ENCODE measurements at regions not wholly inside any gene's neighbourhood (a gene's known extent, or its start where the extent isn't known, plus 50 kb on each side); places are given as distances from the start of the nearest gene placed in this dataset.

DNA sequence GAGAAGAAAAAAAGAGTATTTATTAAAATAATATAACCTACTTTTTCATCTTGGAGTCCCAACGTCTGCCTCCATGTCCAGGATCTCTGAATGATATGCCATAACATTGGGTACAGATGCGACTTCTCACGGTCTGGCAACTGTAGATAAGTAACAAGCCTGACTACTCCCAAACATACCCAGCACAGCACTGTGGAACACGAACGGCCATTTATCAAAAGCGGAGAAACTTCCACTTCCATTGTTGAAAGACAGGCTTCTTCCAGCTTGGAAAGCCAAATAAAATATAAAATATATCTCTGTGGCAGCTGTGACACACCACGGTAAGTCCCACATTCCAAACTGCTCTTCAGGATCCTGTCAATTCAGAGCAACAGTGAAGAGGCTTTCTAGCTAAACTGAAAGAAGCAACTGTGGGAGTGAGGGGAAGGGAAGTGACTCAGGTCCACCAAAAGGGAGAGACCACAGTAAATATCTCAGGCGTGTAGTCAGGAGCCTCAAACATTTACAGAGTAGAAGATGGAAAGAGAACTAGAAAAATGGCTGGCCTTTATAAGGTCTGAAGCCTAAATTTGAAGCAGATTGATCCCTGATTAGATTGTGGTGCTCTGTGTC is 331.7 kb downstream of the LIG4 start:
- no peaks in the 10 kb centered on the region for H3K9me2 ChIP-seq (ENCODE audit: insufficient read depth, low read length)
- H3F3A ChIP-seq (ENCODE audit: insufficient read depth, low read length, poor library complexity, severe bottlenecking), result no peaks in the 10 kb centered on the region
- H3K36me3 ChIP-seq (ENCODE audit: insufficient read depth, low read length), result no peaks in the 10 kb centered on the region
- no peak overlapping the region for H3K27ac ChIP-seq (ENCODE audit: low read length)
- H3K27me3 ChIP-seq (ENCODE audit: insufficient read depth, low read depth, low read length), result no peaks in the 10 kb centered on the region
- H3K79me2 ChIP-seq (replicated peaks; ENCODE audit: insufficient read depth, low read length), result no peaks in the 10 kb centered on the region
- H4K20me1 ChIP-seq (ENCODE audit: insufficient read depth), result no peaks in the 10 kb centered on the region
- H2AFZ ChIP-seq (ENCODE audit: low read depth, low read length), result no peak overlapping the region
- peaks cover 4% of the 10 kb centered on the region for H3K9me3 ChIP-seq (ENCODE audit: low read length)
- H3K4me2 ChIP-seq (ENCODE audit: low read length), result no peak overlapping the region
- H3K9ac ChIP-seq (ENCODE audit: low read length), result no peak overlapping the region
- no peak overlapping the region for H3K4me3 ChIP-seq (ENCODE audit: low read length)
- no peak for TF ChIP-seq EZH2 (IDR thresholded peaks at IDR 0.05; ENCODE audit: borderline replicate concordance, insufficient read depth, low read length, poor library complexity, severe bottlenecking)

DNA sequence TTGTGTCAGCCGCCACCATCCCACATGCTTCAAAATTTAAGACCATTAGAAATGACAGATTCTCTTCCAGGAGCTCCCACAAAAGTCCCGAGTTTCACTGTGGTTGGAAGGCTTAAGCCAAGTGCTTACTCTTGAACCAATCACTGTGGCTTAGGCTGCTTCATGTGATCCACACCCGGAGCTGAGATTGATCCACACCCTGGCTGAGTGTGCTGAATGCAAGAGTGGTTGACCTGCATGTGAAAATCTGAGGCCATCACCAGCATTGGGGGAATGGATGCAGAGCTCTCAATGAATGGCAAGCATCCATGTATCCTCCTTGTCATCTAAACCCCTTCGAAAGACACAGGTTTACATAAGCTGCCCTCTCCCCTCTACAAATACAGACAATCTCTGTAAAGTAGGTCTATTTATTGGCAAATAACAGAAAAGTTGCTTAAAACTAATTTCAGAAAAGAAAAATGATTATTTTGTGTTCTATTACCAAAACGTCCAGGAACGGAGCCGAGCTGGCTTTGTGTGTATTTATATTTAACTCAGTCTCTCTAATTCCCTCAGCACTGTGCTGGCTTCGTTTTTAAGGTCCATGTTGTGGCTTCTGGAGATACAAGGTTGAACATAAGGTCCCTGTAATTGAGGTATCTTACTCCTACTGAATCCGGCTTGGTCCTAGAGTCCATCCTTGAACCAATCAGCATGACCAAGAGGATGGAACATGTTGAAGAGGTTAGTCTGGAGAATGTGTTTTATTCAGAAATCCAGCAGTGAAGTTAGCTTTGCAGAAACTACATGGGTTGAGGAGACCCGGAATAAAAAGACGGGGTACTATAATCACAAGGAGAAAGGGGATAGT is 332.4 kb downstream of the LIG4 start:
- H3K4me3 ChIP-seq (ENCODE audit: low read length), result no peak overlapping the region
- TF ChIP-seq MXI1 (conservative IDR thresholded peaks at IDR 0.05; ENCODE audit: poor library complexity, severe bottlenecking) (no peak), POLR2AphosphoS5 (IDR thresholded peaks at IDR 0.05) (no peak), RAD21 (conservative IDR thresholded peaks at IDR 0.05) (no peak)
- TF ChIP-seq, protein P1, sequence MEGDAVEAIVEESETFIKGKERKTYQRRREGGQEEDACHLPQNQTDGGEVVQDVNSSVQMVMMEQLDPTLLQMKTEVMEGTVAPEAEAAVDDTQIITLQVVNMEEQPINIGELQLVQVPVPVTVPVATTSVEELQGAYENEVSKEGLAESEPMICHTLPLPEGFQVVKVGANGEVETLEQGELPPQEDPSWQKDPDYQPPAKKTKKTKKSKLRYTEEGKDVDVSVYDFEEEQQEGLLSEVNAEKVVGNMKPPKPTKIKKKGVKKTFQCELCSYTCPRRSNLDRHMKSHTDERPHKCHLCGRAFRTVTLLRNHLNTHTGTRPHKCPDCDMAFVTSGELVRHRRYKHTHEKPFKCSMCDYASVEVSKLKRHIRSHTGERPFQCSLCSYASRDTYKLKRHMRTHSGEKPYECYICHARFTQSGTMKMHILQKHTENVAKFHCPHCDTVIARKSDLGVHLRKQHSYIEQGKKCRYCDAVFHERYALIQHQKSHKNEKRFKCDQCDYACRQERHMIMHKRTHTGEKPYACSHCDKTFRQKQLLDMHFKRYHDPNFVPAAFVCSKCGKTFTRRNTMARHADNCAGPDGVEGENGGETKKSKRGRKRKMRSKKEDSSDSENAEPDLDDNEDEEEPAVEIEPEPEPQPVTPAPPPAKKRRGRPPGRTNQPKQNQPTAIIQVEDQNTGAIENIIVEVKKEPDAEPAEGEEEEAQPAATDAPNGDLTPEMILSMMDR (IDR thresholded peaks at IDR 0.05; ENCODE audit: poor library complexity, severe bottlenecking), result no peak
- H3K9me2 ChIP-seq (ENCODE audit: insufficient read depth, low read length), result no peaks in the 10 kb centered on the region
- H3K79me2 ChIP-seq (replicated peaks; ENCODE audit: insufficient read depth, low read length), result no peaks in the 10 kb centered on the region
- no peak overlapping the region for H3K4me2 ChIP-seq (ENCODE audit: low read length)
- H4K20me1 ChIP-seq (ENCODE audit: insufficient read depth), result no peaks in the 10 kb centered on the region
- H3K27me3 ChIP-seq (ENCODE audit: insufficient read depth, low read depth, low read length), result no peaks in the 10 kb centered on the region
- no peak overlapping the region for H3K9ac ChIP-seq (ENCODE audit: low read length)
- H3F3A ChIP-seq (ENCODE audit: insufficient read depth, low read length, poor library complexity, severe bottlenecking), result no peaks in the 10 kb centered on the region
- H3K9me3 ChIP-seq (ENCODE audit: low read length), result peaks cover 1% of the 10 kb centered on the region
- no peaks in the 10 kb centered on the region for H3K36me3 ChIP-seq (ENCODE audit: insufficient read depth, low read length)
- H2AFZ ChIP-seq (ENCODE audit: low read depth, low read length), result no peak overlapping the region
- H3K27ac ChIP-seq (ENCODE audit: low read length), result no peak overlapping the region

DNA sequence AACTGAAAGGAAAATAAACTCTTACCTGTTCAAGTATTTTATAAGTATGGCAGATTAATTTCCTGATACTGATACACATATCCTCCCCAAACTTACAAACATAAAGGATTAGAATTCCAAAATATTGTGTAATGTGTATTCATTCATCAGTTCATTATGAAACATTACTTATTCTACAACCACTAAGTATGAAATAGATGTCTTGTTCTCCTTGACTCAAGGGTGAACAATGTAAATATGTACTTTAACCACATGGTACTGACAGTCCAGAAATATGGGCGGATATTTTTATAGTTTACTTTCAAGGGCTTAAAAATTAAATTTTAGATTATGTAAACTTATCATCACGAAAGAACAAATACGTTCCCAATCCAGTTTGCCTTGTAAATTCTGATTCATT is 334.0 kb downstream of the LIG4 start:
- Histone ChIP-seq H3K4me3 (ENCODE audit: low read length) (no peak overlapping the region), H3K27me3 (ENCODE audit: insufficient read depth, low read depth, low read length) (no peaks in the 10 kb centered on the region), H3F3A (ENCODE audit: insufficient read depth, low read length, poor library complexity, severe bottlenecking) (no peaks in the 10 kb centered on the region), H3K36me3 (ENCODE audit: insufficient read depth, low read length) (no peaks in the 10 kb centered on the region), H2AFZ (ENCODE audit: low read depth, low read length) (no peak overlapping the region), H3K27ac (ENCODE audit: low read length) (no peak overlapping the region), H3K9me3 (ENCODE audit: low read length) (no peaks in the 10 kb centered on the region), H3K9ac (ENCODE audit: low read length) (no peak overlapping the region), H3K4me2 (ENCODE audit: low read length) (no peak overlapping the region), H3K79me2 (replicated peaks; ENCODE audit: insufficient read depth, low read length) (no peaks in the 10 kb centered on the region), H4K20me1 (ENCODE audit: insufficient read depth) (no peaks in the 10 kb centered on the region), H3K9me2 (ENCODE audit: insufficient read depth, low read length) (no peaks in the 10 kb centered on the region)
- TF ChIP-seq, protein P1 (IDR thresholded peaks at IDR 0.05; ENCODE audit: poor library complexity, severe bottlenecking), result no peak
- no peak for TF ChIP-seq EZH2 (IDR thresholded peaks at IDR 0.05; ENCODE audit: borderline replicate concordance, insufficient read depth, low read length, poor library complexity, severe bottlenecking)
- TF ChIP-seq, protein P2, sequence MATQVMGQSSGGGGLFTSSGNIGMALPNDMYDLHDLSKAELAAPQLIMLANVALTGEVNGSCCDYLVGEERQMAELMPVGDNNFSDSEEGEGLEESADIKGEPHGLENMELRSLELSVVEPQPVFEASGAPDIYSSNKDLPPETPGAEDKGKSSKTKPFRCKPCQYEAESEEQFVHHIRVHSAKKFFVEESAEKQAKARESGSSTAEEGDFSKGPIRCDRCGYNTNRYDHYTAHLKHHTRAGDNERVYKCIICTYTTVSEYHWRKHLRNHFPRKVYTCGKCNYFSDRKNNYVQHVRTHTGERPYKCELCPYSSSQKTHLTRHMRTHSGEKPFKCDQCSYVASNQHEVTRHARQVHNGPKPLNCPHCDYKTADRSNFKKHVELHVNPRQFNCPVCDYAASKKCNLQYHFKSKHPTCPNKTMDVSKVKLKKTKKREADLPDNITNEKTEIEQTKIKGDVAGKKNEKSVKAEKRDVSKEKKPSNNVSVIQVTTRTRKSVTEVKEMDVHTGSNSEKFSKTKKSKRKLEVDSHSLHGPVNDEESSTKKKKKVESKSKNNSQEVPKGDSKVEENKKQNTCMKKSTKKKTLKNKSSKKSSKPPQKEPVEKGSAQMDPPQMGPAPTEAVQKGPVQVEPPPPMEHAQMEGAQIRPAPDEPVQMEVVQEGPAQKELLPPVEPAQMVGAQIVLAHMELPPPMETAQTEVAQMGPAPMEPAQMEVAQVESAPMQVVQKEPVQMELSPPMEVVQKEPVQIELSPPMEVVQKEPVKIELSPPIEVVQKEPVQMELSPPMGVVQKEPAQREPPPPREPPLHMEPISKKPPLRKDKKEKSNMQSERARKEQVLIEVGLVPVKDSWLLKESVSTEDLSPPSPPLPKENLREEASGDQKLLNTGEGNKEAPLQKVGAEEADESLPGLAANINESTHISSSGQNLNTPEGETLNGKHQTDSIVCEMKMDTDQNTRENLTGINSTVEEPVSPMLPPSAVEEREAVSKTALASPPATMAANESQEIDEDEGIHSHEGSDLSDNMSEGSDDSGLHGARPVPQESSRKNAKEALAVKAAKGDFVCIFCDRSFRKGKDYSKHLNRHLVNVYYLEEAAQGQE (IDR thresholded peaks at IDR 0.05; ENCODE audit: borderline replicate concordance), result no peak
- TF ChIP-seq MXI1 (conservative IDR thresholded peaks at IDR 0.05; ENCODE audit: poor library complexity, severe bottlenecking), result no peak
- no peak for TF ChIP-seq EP300 (conservative IDR thresholded peaks at IDR 0.05; ENCODE audit: poor library complexity, severe bottlenecking)

Measured in neural cell (in vitro differentiated cells).